ENCODE measurements at regions not wholly inside any gene's neighbourhood (a gene's known extent, or its start where the extent isn't known, plus 50 kb on each side); places are given as distances from the start of the nearest gene placed in this dataset.

- TF ChIP-seq CTCF (IDR thresholded peaks at IDR 0.05) (no peak), POLR2A (IDR thresholded peaks at IDR 0.05) (no peak), POLR2AphosphoS5 (IDR thresholded peaks at IDR 0.05; ENCODE audit: insufficient read depth in 1 of 2, low read depth in 1 of 2) (no peak)
Observed at GRCh38 chr7:119343289-119343688, 929.7 kb upstream of the KCND2 start.

All from vagina (tissue), 2 donors.